ENCODE measurements at regions not wholly inside any gene's neighbourhood (a gene's known extent, or its start where the extent isn't known, plus 50 kb on each side); places are given as distances from the start of the nearest gene placed in this dataset.

DNA sequence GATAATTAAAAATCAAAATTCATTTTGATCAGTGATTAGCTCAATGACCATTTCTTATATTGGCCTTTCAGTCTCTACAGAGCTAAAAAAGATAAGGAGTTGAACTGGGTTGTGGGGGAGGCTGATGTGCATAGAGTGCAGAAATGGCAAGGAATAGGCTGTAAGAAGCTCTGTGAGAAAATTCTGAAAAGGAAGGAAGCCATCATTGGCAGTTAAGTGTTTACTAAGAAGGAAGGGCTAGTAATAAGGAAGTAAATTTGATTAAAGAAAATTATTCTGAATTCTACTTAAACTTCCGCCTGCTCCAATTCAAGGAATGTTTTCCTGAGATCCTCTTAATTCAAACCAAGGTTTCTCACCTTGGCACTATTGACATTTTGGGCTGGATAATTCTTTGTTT, 187.5 kb downstream of the MZT1 start:
- TF ChIP-seq, protein P1, sequence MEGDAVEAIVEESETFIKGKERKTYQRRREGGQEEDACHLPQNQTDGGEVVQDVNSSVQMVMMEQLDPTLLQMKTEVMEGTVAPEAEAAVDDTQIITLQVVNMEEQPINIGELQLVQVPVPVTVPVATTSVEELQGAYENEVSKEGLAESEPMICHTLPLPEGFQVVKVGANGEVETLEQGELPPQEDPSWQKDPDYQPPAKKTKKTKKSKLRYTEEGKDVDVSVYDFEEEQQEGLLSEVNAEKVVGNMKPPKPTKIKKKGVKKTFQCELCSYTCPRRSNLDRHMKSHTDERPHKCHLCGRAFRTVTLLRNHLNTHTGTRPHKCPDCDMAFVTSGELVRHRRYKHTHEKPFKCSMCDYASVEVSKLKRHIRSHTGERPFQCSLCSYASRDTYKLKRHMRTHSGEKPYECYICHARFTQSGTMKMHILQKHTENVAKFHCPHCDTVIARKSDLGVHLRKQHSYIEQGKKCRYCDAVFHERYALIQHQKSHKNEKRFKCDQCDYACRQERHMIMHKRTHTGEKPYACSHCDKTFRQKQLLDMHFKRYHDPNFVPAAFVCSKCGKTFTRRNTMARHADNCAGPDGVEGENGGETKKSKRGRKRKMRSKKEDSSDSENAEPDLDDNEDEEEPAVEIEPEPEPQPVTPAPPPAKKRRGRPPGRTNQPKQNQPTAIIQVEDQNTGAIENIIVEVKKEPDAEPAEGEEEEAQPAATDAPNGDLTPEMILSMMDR (IDR thresholded peaks at IDR 0.05; ENCODE audit: poor library complexity, severe bottlenecking), result no peak
- no peaks in the 10 kb centered on the region for H3K4me1 ChIP-seq (ENCODE audit: insufficient read depth, poor library complexity, severe bottlenecking)

DNA sequence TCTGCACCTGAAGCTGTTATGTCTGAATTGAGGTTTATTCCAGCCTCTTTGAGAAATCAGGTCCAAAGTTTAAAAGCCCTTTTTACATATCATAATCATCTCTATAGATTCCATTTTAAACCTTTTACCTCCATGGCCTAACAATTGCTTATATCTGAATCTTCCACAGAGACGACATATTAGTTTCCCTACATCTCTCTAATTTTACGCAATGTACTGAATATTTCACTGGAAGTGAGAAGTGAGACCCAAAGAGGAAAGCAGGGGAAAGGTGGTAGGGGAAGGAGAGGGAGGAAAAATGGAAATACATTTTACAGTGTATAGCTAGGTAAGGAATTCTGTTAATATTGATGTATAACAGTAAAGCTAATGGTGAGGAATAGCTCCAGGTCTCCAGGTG, 189.6 kb downstream of the MZT1 start:
- TF ChIP-seq, protein P1 (IDR thresholded peaks at IDR 0.05; ENCODE audit: poor library complexity, severe bottlenecking), result no peak
- Histone ChIP-seq H3K4me3 (ENCODE audit: severe bottlenecking) (no peak overlapping the region), H3K9me3 (ENCODE audit: severe bottlenecking) (no peaks in the 10 kb centered on the region), H3K27ac (ENCODE audit: poor library complexity, severe bottlenecking) (no peak overlapping the region), H3K27me3 (ENCODE audit: insufficient read depth, poor library complexity, severe bottlenecking) (no peaks in the 10 kb centered on the region), H3K36me3 (ENCODE audit: low read depth) (no peaks in the 10 kb centered on the region), H3K4me1 (ENCODE audit: insufficient read depth, poor library complexity, severe bottlenecking) (no peaks in the 10 kb centered on the region)
- no peak for DNase-seq (ENCODE audit: low spot score)
- ATAC-seq (ENCODE audit: low read depth), result no peak

More for the DNA sequence above, 187.5 kb downstream of the MZT1 start:
- H3K36me3 ChIP-seq (ENCODE audit: low read depth), result no peaks in the 10 kb centered on the region
- no peaks in the 10 kb centered on the region for H3K27me3 ChIP-seq (ENCODE audit: insufficient read depth, poor library complexity, severe bottlenecking)
- H3K4me3 ChIP-seq (ENCODE audit: severe bottlenecking), result no peak overlapping the region
- no peak overlapping the region for H3K27ac ChIP-seq (ENCODE audit: poor library complexity, severe bottlenecking)
- ATAC-seq (ENCODE audit: low read depth), result no peak
- DNase-seq (ENCODE audit: low spot score), result no peak
- H3K9me3 ChIP-seq (ENCODE audit: severe bottlenecking), result no peaks in the 10 kb centered on the region

DNA sequence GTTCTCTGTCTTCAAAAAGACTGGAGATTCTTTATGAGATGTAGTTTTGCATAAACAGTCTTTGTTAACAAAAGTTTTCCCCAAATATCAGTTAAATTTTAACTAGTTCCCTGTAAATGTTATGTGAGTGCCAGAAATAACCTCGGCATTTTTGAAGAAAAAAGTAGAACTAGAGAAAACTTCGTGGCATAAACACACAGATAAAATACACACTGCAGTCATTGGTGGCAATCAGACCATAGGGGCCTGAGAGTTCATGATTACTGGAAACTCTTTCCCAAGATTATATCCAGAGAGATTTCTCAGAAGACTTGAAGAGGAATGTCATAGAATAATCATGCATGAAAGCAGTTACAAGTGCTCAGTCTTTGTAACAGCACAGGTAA, 190.0 kb downstream of the MZT1 start:
- Histone ChIP-seq H3K4me1 (ENCODE audit: insufficient read depth, poor library complexity, severe bottlenecking) (no peaks in the 10 kb centered on the region), H3K4me3 (ENCODE audit: severe bottlenecking) (no peak overlapping the region), H3K9me3 (ENCODE audit: severe bottlenecking) (no peaks in the 10 kb centered on the region), H3K27ac (ENCODE audit: poor library complexity, severe bottlenecking) (no peak overlapping the region), H3K27me3 (ENCODE audit: insufficient read depth, poor library complexity, severe bottlenecking) (no peaks in the 10 kb centered on the region), H3K36me3 (ENCODE audit: low read depth) (no peaks in the 10 kb centered on the region)
- ATAC-seq (ENCODE audit: low read depth) (no peak), DNase-seq (ENCODE audit: low spot score) (no peak)
- TF ChIP-seq, protein P1 (IDR thresholded peaks at IDR 0.05; ENCODE audit: poor library complexity, severe bottlenecking), result no peak

- Histone ChIP-seq H3K9me3 (ENCODE audit: severe bottlenecking) (no peaks in the 10 kb centered on the region), H3K4me1 (ENCODE audit: insufficient read depth, poor library complexity, severe bottlenecking) (no peaks in the 10 kb centered on the region), H3K4me3 (ENCODE audit: severe bottlenecking) (no peak overlapping the region), H3K36me3 (ENCODE audit: low read depth) (no peaks in the 10 kb centered on the region), H3K27ac (ENCODE audit: poor library complexity, severe bottlenecking) (no peak overlapping the region), H3K27me3 (ENCODE audit: insufficient read depth, poor library complexity, severe bottlenecking) (no peaks in the 10 kb centered on the region)
- no peak for ATAC-seq (ENCODE audit: low read depth)
- no peak for DNase-seq (ENCODE audit: low spot score)
- TF ChIP-seq, protein P1 (IDR thresholded peaks at IDR 0.05; ENCODE audit: poor library complexity, severe bottlenecking), result no peak
These were observed 190.6 kb downstream of the MZT1 start for GRCh38 chr13:72536714-72537394.

GRCh38 chr13:72534951-72535640, 192.3 kb downstream of the MZT1 start:
- no peaks in the 10 kb centered on the region for H3K4me1 ChIP-seq (ENCODE audit: insufficient read depth, poor library complexity, severe bottlenecking)
- H3K27me3 ChIP-seq (ENCODE audit: insufficient read depth, poor library complexity, severe bottlenecking), result no peaks in the 10 kb centered on the region
- H3K36me3 ChIP-seq (ENCODE audit: low read depth), result no peaks in the 10 kb centered on the region
- ATAC-seq (ENCODE audit: low read depth), result no peak
- no peaks in the 10 kb centered on the region for H3K9me3 ChIP-seq (ENCODE audit: severe bottlenecking)
- DNase-seq (ENCODE audit: low spot score), result no peak
- TF ChIP-seq, protein P1 (IDR thresholded peaks at IDR 0.05; ENCODE audit: poor library complexity, severe bottlenecking), result no peak
- no peak overlapping the region for H3K27ac ChIP-seq (ENCODE audit: poor library complexity, severe bottlenecking)
- no peak overlapping the region for H3K4me3 ChIP-seq (ENCODE audit: severe bottlenecking)
